Left forelimb (tissue), 1 donor: ENCODE measurements at regions not wholly inside any gene's neighbourhood (a gene's known extent, or its start where the extent isn't known, plus 50 kb on each side); places are given as distances from the start of the nearest gene placed in this dataset.
A peak's percentile ranks its signal among the peaks of the same experiment; 100 is the strongest.

ENCODE experiments used
- DNase-seq: peaks from one replicate; pipeline ENCODE4 v3.0.0-alpha.2; 2018; ENCODE audit warnings: low spot score

- DNase-seq = no peak
These were observed 58.8 kb downstream of the SPRY1 start for GRCh38 chr4:123455360-123455759.

GRCh38 chr4:123462007-123462406 is 65.4 kb downstream of the SPRY1 start:
- no peak for DNase-seq

- no peak for DNase-seq
These were observed 67.3 kb downstream of the SPRY1 start for GRCh38 chr4:123463869-123464268.

GRCh38 chr4:123465416-123465815 is 68.8 kb downstream of the SPRY1 start:
- no peak for DNase-seq

- no peak for DNase-seq
These were observed 69.6 kb downstream of the SPRY1 start for GRCh38 chr4:123466080-123466785.

GRCh38 chr4:123468479-123469031 is 72.0 kb downstream of the SPRY1 start:
- DNase-seq = no peak

GRCh38 chr4:123469245-123469644 is 72.7 kb downstream of the SPRY1 start:
- no peak for DNase-seq

GRCh38 chr4:123469696-123470095 is 73.1 kb downstream of the SPRY1 start:
- DNase-seq = no peak

GRCh38 chr4:123470640-123471039 is 74.0 kb downstream of the SPRY1 start:
- DNase-seq = no peak

- no peak for DNase-seq
These were observed 75.2 kb downstream of the SPRY1 start for GRCh38 chr4:123471655-123472369.

- DNase-seq = no peak
These were observed 78.2 kb downstream of the SPRY1 start for GRCh38 chr4:123474817-123475216.

GRCh38 chr4:123476089-123476488 is 79.5 kb downstream of the SPRY1 start:
- no peak for DNase-seq

- DNase-seq = peak; percentile 70
These were observed 81.2 kb downstream of the SPRY1 start for GRCh38 chr4:123477711-123478209.

GRCh38 chr4:123478859-123479345 is 82.3 kb downstream of the SPRY1 start:
- no peak for DNase-seq

GRCh38 chr4:123479944-123480343 is 83.3 kb downstream of the SPRY1 start:
- no peak for DNase-seq

GRCh38 chr4:123480706-123481418 is 84.3 kb downstream of the SPRY1 start:
- no peak for DNase-seq

GRCh38 chr4:123481717-123482116 is 85.1 kb downstream of the SPRY1 start:
- no peak for DNase-seq

GRCh38 chr4:123484291-123484926 is 87.8 kb downstream of the SPRY1 start:
- DNase-seq = no peak

- no peak for DNase-seq
These were observed 89.0 kb downstream of the SPRY1 start for GRCh38 chr4:123485601-123486000.

GRCh38 chr4:123488916-123489315 is 92.3 kb downstream of the SPRY1 start:
- no peak for DNase-seq

- no peak for DNase-seq
These were observed 98.9 kb downstream of the SPRY1 start for GRCh38 chr4:123495530-123495929.

- DNase-seq = no peak
These were observed 99.8 kb downstream of the SPRY1 start for GRCh38 chr4:123496421-123496820.
